ENCODE measurements at regions not wholly inside any gene's neighbourhood (a gene's known extent, or its start where the extent isn't known, plus 50 kb on each side); places are given as distances from the start of the nearest gene placed in this dataset.

DNA sequence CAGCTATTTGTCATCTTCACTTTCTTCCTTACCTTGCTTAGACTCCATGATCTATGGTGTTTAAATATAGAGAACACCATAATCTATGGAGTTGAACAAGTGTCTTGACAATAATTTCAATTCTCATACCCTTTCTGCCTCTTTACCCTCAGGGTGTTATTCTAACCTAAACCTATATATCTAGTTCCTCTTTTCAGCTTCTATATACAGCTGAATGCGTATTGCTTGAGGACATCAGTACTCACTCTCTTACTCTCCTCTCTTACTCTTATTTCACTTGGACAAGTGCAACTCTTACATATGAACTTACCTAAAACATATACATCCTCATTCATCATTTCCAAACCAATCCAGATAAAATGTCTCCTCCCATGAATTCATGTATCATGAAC, 187.1 kb downstream of the RAP2B start:
- no peaks in the 10 kb centered on the region for H3K27me3 ChIP-seq (ENCODE audit: insufficient read depth, low read length)
- no peak overlapping the region for H4K8ac ChIP-seq (ENCODE audit: low read depth, low read length)
- no peaks in the 10 kb centered on the region for H3K36me3 ChIP-seq (ENCODE audit: control insufficient read depth in 1 of 2, insufficient read depth in 2 of 2, low read length in 2 of 2)

DNA sequence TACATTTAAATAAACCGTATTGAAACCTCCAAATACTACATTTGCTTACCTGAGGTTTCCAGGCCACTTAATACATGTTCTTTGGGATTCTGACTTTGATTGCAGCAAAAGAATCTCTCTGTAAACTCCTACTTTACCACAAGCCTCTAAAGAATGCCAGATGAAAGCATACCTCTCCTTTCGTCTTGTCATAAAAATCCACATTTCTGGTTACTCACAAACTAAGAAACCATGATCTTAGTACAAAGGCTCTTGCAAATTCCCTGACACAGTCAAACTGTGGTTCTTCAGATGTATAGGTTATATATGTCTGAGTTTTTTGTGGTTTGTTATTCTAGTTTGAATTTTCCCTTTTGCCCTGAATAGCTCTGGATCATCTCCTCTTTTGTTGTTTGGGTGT, 188.4 kb downstream of the RAP2B start:
- no CpG with 5 or more reads among the region's 2 CpGs for WGBS (ENCODE audit: extremely low coverage, insufficient coverage, insufficient read length)
- Histone ChIP-seq H3K4me1 (ENCODE audit: control insufficient read depth in 1 of 2, insufficient read depth in 2 of 2, low read length in 2 of 2) (peaks cover 4 to 5% of the 10 kb centered on the region in 2 experiments), H3K14ac (ENCODE audit: low read length) (no peak overlapping the region)

More for the DNA sequence above, 187.1 kb downstream of the RAP2B start:
- no peak overlapping the region for H3K14ac ChIP-seq (ENCODE audit: low read length)
- H3K4me1 ChIP-seq (ENCODE audit: control insufficient read depth in 1 of 2, insufficient read depth in 2 of 2, low read length in 2 of 2) = peaks cover 4 to 5% of the 10 kb centered on the region in 2 experiments
- H3K27ac ChIP-seq (ENCODE audit: low read depth, low read length) = no peak overlapping the region
- no peaks in the 10 kb centered on the region for H3K79me2 ChIP-seq (ENCODE audit: control insufficient read depth, insufficient read depth, low read length, poor library complexity)
- no peak overlapping the region for H3K4ac ChIP-seq (ENCODE audit: low read depth, low read length)
- H3K79me1 ChIP-seq (ENCODE audit: low read length) = peaks cover 11% of the 10 kb centered on the region
- no peak overlapping the region for H3K9ac ChIP-seq (ENCODE audit: low read length)
- H3K9me3 ChIP-seq (ENCODE audit: insufficient read depth, low read depth, low read length) = no peaks in the 10 kb centered on the region
- no peak overlapping the region for H3K4me2 ChIP-seq (ENCODE audit: low read length)
- no peak overlapping the region for H2BK120ac ChIP-seq (ENCODE audit: insufficient read depth, low read length, poor library complexity)
- no CpG with 5 or more reads among the region's 1 CpG for WGBS (ENCODE audit: extremely low coverage, insufficient coverage, insufficient read length)
- no peak overlapping the region for H3K4me3 ChIP-seq (ENCODE audit: low read depth, low read length)
- H3K23ac ChIP-seq (ENCODE audit: low read length) = no peak overlapping the region
- H2AK5ac ChIP-seq (ENCODE audit: low read length) = no peak overlapping the region
- H2BK5ac ChIP-seq (ENCODE audit: low read depth, low read length, poor library complexity) = no peak overlapping the region
- H4K12ac ChIP-seq (ENCODE audit: low read depth, low read length) = no peak overlapping the region
- H2AFZ ChIP-seq (ENCODE audit: insufficient read depth, low read length, poor library complexity) = no peak overlapping the region
- no peak overlapping the region for H3K18ac ChIP-seq (ENCODE audit: low read length)
- no peak overlapping the region for H4K91ac ChIP-seq (ENCODE audit: low read depth, low read length)
- DNase-seq = no peak
- H2BK12ac ChIP-seq (ENCODE audit: low read length) = no peak overlapping the region

DNA sequence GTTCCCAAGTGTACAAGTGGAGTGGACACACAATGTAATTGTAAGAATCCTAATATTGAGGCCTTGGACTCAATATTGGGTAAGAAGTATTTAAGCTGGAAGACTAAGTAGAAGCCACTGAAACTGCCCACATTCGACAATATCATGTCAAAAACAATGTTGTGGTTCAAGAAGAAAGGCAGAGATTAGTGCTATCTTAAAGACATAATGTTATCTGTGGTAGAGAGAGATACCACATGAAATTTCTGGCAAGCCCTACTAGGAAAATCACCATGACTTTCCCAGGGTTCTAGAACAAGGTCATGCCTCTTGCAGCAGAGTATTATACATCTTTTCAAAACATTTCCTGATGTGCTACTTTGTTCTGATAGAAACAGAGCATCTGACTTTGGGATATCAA, 192.6 kb downstream of the RAP2B start:
- H3K18ac ChIP-seq (ENCODE audit: low read length) = no peak overlapping the region
- peaks cover 4 to 5% of the 10 kb centered on the region in 2 experiments for H3K4me1 ChIP-seq (ENCODE audit: control insufficient read depth in 1 of 2, insufficient read depth in 2 of 2, low read length in 2 of 2)
- H3K9me3 ChIP-seq (ENCODE audit: insufficient read depth, low read depth, low read length) = no peaks in the 10 kb centered on the region
- no peak overlapping the region for H4K8ac ChIP-seq (ENCODE audit: low read depth, low read length)
- no peak for DNase-seq
- no peak overlapping the region for H2BK120ac ChIP-seq (ENCODE audit: insufficient read depth, low read length, poor library complexity)
- no peak overlapping the region for H3K9ac ChIP-seq (ENCODE audit: low read length)
- no peak overlapping the region for H3K4ac ChIP-seq (ENCODE audit: low read depth, low read length)
- H3K36me3 ChIP-seq (ENCODE audit: control insufficient read depth in 1 of 2, insufficient read depth in 2 of 2, low read length in 2 of 2) = no peaks in the 10 kb centered on the region
- no CpG with 5 or more reads among the region's 1 CpG for WGBS (ENCODE audit: extremely low coverage, insufficient coverage, insufficient read length)
- H3K79me2 ChIP-seq (ENCODE audit: control insufficient read depth, insufficient read depth, low read length, poor library complexity) = no peaks in the 10 kb centered on the region
- H2BK12ac ChIP-seq (ENCODE audit: low read length) = no peak overlapping the region
- H3K27ac ChIP-seq (ENCODE audit: low read depth, low read length) = no peak overlapping the region
- no peak overlapping the region for H2AFZ ChIP-seq (ENCODE audit: insufficient read depth, low read length, poor library complexity)
- no peak overlapping the region for H4K91ac ChIP-seq (ENCODE audit: low read depth, low read length)
- no peak overlapping the region for H3K14ac ChIP-seq (ENCODE audit: low read length)
- no peak overlapping the region for H3K4me2 ChIP-seq (ENCODE audit: low read length)
- H2AK5ac ChIP-seq (ENCODE audit: low read length) = no peak overlapping the region
- no peak overlapping the region for H3K23ac ChIP-seq (ENCODE audit: low read length)
- H4K12ac ChIP-seq (ENCODE audit: low read depth, low read length) = no peak overlapping the region
- no peak overlapping the region for H2BK5ac ChIP-seq (ENCODE audit: low read depth, low read length, poor library complexity)
- H3K4me3 ChIP-seq (ENCODE audit: low read depth, low read length) = no peak overlapping the region
- H3K27me3 ChIP-seq (ENCODE audit: insufficient read depth, low read length) = no peaks in the 10 kb centered on the region
- H3K79me1 ChIP-seq (ENCODE audit: low read length) = peaks cover 11% of the 10 kb centered on the region

More for the DNA sequence above, 188.4 kb downstream of the RAP2B start:
- no peak overlapping the region for H2BK120ac ChIP-seq (ENCODE audit: insufficient read depth, low read length, poor library complexity)
- no peaks in the 10 kb centered on the region for H3K79me2 ChIP-seq (ENCODE audit: control insufficient read depth, insufficient read depth, low read length, poor library complexity)
- no peaks in the 10 kb centered on the region for H3K36me3 ChIP-seq (ENCODE audit: control insufficient read depth in 1 of 2, insufficient read depth in 2 of 2, low read length in 2 of 2)
- H3K9me3 ChIP-seq (ENCODE audit: insufficient read depth, low read depth, low read length) = no peaks in the 10 kb centered on the region
- peaks cover 11% of the 10 kb centered on the region for H3K79me1 ChIP-seq (ENCODE audit: low read length)
- no peak overlapping the region for H2BK12ac ChIP-seq (ENCODE audit: low read length)
- no peak overlapping the region for H3K23ac ChIP-seq (ENCODE audit: low read length)
- DNase-seq = peak; percentile 4 to 87
- H4K12ac ChIP-seq (ENCODE audit: low read depth, low read length) = no peak overlapping the region
- no peak overlapping the region for H4K91ac ChIP-seq (ENCODE audit: low read depth, low read length)
- H2BK5ac ChIP-seq (ENCODE audit: low read depth, low read length, poor library complexity) = no peak overlapping the region
- no peak overlapping the region for H2AK5ac ChIP-seq (ENCODE audit: low read length)
- no peak overlapping the region for H2AFZ ChIP-seq (ENCODE audit: insufficient read depth, low read length, poor library complexity)
- no peak overlapping the region for H3K18ac ChIP-seq (ENCODE audit: low read length)
- no peaks in the 10 kb centered on the region for H3K27me3 ChIP-seq (ENCODE audit: insufficient read depth, low read length)
- no peak overlapping the region for H3K4ac ChIP-seq (ENCODE audit: low read depth, low read length)
- no peak overlapping the region for H3K9ac ChIP-seq (ENCODE audit: low read length)
- H4K8ac ChIP-seq (ENCODE audit: low read depth, low read length) = no peak overlapping the region
- H3K4me2 ChIP-seq (ENCODE audit: low read length) = no peak overlapping the region
- H3K4me3 ChIP-seq (ENCODE audit: low read depth, low read length) = no peak overlapping the region
- peak overlapping the region; percentile 66 for H3K27ac ChIP-seq (ENCODE audit: low read depth, low read length)

DNA sequence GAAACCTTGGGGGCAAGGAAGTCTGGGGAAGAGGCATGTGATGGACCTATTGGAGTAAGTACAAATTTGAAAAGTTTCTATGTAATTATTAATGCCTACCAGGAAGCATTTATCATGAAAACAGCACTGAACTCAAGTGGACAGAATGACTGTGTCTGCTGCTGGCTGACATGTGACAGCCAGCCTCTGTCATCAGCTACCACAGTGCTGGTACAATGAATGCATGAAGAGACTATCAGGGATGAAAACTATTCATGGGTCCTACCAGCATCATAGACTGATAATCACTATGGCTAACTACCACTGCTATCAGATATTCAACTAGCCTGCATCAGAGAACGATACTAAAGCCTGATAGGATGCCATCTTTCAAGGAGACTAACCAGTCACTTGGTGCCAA, 193.5 kb downstream of the RAP2B start:
- Histone ChIP-seq H4K8ac (ENCODE audit: low read depth, low read length) (no peak overlapping the region), H2BK5ac (ENCODE audit: low read depth, low read length, poor library complexity) (no peak overlapping the region), H3K9ac (ENCODE audit: low read length) (no peak overlapping the region), H2AK5ac (ENCODE audit: low read length) (no peak overlapping the region), H3K4ac (ENCODE audit: low read depth, low read length) (no peak overlapping the region), H3K79me2 (ENCODE audit: control insufficient read depth, insufficient read depth, low read length, poor library complexity) (no peaks in the 10 kb centered on the region), H2BK12ac (ENCODE audit: low read length) (no peak overlapping the region), H3K14ac (ENCODE audit: low read length) (no peak overlapping the region), H3K27ac (ENCODE audit: low read depth, low read length) (no peak overlapping the region), H4K91ac (ENCODE audit: low read depth, low read length) (no peak overlapping the region), H3K27me3 (ENCODE audit: insufficient read depth, low read length) (no peaks in the 10 kb centered on the region), H3K79me1 (ENCODE audit: low read length) (peaks cover 8% of the 10 kb centered on the region), H3K23ac (ENCODE audit: low read length) (no peak overlapping the region), H3K4me1 (ENCODE audit: control insufficient read depth in 1 of 2, insufficient read depth in 2 of 2, low read length in 2 of 2) (peaks cover 4 to 5% of the 10 kb centered on the region in 2 experiments), H3K36me3 (ENCODE audit: control insufficient read depth in 1 of 2, insufficient read depth in 2 of 2, low read length in 2 of 2) (no peaks in the 10 kb centered on the region), H2AFZ (ENCODE audit: insufficient read depth, low read length, poor library complexity) (no peak overlapping the region), H3K18ac (ENCODE audit: low read length) (no peak overlapping the region), H3K4me2 (ENCODE audit: low read length) (no peak overlapping the region), H3K4me3 (ENCODE audit: low read depth, low read length) (no peak overlapping the region), H2BK120ac (ENCODE audit: insufficient read depth, low read length, poor library complexity) (no peak overlapping the region), H3K9me3 (ENCODE audit: insufficient read depth, low read depth, low read length) (no peaks in the 10 kb centered on the region), H4K12ac (ENCODE audit: low read depth, low read length) (no peak overlapping the region)
- no CpG with 5 or more reads among the region's 1 CpG for WGBS (ENCODE audit: extremely low coverage, insufficient coverage, insufficient read length)
- peak; percentile 53 to 74 for DNase-seq

Measured in trophoblast cell (in vitro differentiated cells and primary cell).